SK-N-SH treated with all-trans-retinoic acid at 6 μM for 48 hours (cell line): ENCODE measurements at regions not wholly inside any gene's neighbourhood (a gene's known extent, or its start where the extent isn't known, plus 50 kb on each side); places are given as distances from the start of the nearest gene placed in this dataset.
"Not testable (repeated sequence)": the region's sequence is repeated elsewhere in the genome, so short reads cannot be mapped to it uniquely, and the experiment has no call there.

Experiments
- ATAC-seq: fragments of 200-7000 bp; cut with Tn5 transposase; 3 replicates; pipeline ENCODE4 v1.9.1; 2020; ENCODE audit warnings: mild to moderate bottlenecking, moderate library complexity
- ARNTL ChIP-seq: fragments of 450-650 bp; formaldehyde crosslinking; IDR thresholded peaks from 2 replicates; pipeline ENCODE4 v1.5.0; 2020; ENCODE audit warnings: low read depth, mild to moderate bottlenecking, moderate library complexity, borderline replicate concordance
- BACH2 ChIP-seq: fragments of 250-450 bp; sonication (Bioruptor Pico); IDR thresholded peaks from 2 replicates; pipeline ENCODE4 v1.9.0; 2021; ENCODE audit warnings: mild to moderate bottlenecking, borderline replicate concordance
- CSDC2 ChIP-seq: fragments of 250-450 bp; sonication (Bioruptor Pico); IDR thresholded peaks from 2 replicates; pipeline ENCODE4 v1.5.0; 2020; ENCODE audit warnings: mild to moderate bottlenecking, moderate library complexity
- ESRRG ChIP-seq: fragments of 250-450 bp; sonication (Bioruptor Pico); IDR thresholded peaks from 2 replicates; pipeline ENCODE4 v1.6.1; 2021; ENCODE audit warnings: mild to moderate bottlenecking
- GLIS3 ChIP-seq: fragments of 250-450 bp; sonication (Bioruptor Pico); IDR thresholded peaks from 2 replicates; pipeline ENCODE4 v1.5.0; 2020; ENCODE audit warnings: mild to moderate bottlenecking, moderate library complexity
- ISL1 ChIP-seq: fragments of 250-450 bp; sonication (Bioruptor Pico); IDR thresholded peaks from 2 replicates; pipeline ENCODE4 v2.1.2; 2022; ENCODE audit warnings: mild to moderate bottlenecking, moderate library complexity
- OSR1 ChIP-seq: fragments of 250-450 bp; sonication (Bioruptor Pico); IDR thresholded peaks from 2 replicates; pipeline ENCODE4 v1.8.0; 2022; ENCODE audit warnings: moderate library complexity, mild to moderate bottlenecking, inconsistent platforms
- PPARA ChIP-seq: fragments of 250-450 bp; sonication (Bioruptor Pico); IDR thresholded peaks from 2 replicates; pipeline ENCODE4 v1.5.0; 2020; ENCODE audit warnings: mild to moderate bottlenecking, borderline replicate concordance
- RARB ChIP-seq: fragments of 250-450 bp; sonication (Bioruptor Pico); IDR thresholded peaks from 2 replicates; pipeline ENCODE4 v1.8.0; 2021; ENCODE audit warnings: mild to moderate bottlenecking, moderate library complexity
- TCF4 ChIP-seq: fragments of 250-450 bp; sonication (Bioruptor Pico); IDR thresholded peaks from 2 replicates; pipeline ENCODE4 v1.8.0; 2021; ENCODE audit warnings: mild to moderate bottlenecking, moderate library complexity, borderline replicate concordance
- TOX ChIP-seq: fragments of 250-450 bp; sonication (Bioruptor Pico); IDR thresholded peaks from 2 replicates; pipeline ENCODE4 v1.8.0; 2021; ENCODE audit warnings: mild to moderate bottlenecking, moderate library complexity, borderline replicate concordance
- ZC3H10 ChIP-seq: fragments of 250-450 bp; sonication (Bioruptor Pico); IDR thresholded peaks from 2 replicates; pipeline ENCODE4 v1.5.1; 2021; ENCODE audit warnings: mild to moderate bottlenecking, moderate library complexity
- ZFP30 ChIP-seq: fragments of 450-650 bp; formaldehyde crosslinking; IDR thresholded peaks from 2 replicates; pipeline ENCODE4 v1.5.0; 2022; ENCODE audit warnings: mild to moderate bottlenecking, moderate library complexity
- ZNF565 ChIP-seq: fragments of 450-650 bp; formaldehyde crosslinking; conservative IDR thresholded peaks from 2 replicates; pipeline ENCODE4 v1.5.0; 2020; ENCODE audit warnings: low read depth, mild to moderate bottlenecking, moderate library complexity
- ZNF70 ChIP-seq: fragments of 450-650 bp; formaldehyde crosslinking; IDR thresholded peaks from 2 replicates; pipeline ENCODE4 v1.5.0; 2020; ENCODE audit warnings: mild to moderate bottlenecking, moderate library complexity
- ZNF8 ChIP-seq: fragments of 450-650 bp; formaldehyde crosslinking; IDR thresholded peaks from 2 replicates; pipeline ENCODE4 v1.5.0; 2020; ENCODE audit warnings: mild to moderate bottlenecking, moderate library complexity
- TF ChIP-seq, protein P1 (sequence below): fragments of 250-450 bp; sonication (Bioruptor Pico); IDR thresholded peaks from 2 replicates; pipeline ENCODE4 v1.5.1; 2021; ENCODE audit warnings: mild to moderate bottlenecking, moderate library complexity
- TF ChIP-seq, protein P2 (sequence below): fragments of 250-450 bp; sonication (Bioruptor Pico); IDR thresholded peaks from 2 replicates; pipeline ENCODE4 v1.8.0; 2021; ENCODE audit warnings: low read depth, mild to moderate bottlenecking, moderate library complexity, borderline replicate concordance
- TF ChIP-seq, protein P3 (sequence below): fragments of 250-450 bp; sonication (Bioruptor Pico); IDR thresholded peaks from 2 replicates; pipeline ENCODE4 v1.5.0; 2020; ENCODE audit warnings: mild to moderate bottlenecking, moderate library complexity
- TF ChIP-seq, protein P4 (sequence below): fragments of 250-450 bp; sonication (Bioruptor Pico); IDR thresholded peaks from 2 replicates; pipeline ENCODE4 v1.8.0; 2020; ENCODE audit warnings: mild to moderate bottlenecking, moderate library complexity, borderline replicate concordance

DNA sequence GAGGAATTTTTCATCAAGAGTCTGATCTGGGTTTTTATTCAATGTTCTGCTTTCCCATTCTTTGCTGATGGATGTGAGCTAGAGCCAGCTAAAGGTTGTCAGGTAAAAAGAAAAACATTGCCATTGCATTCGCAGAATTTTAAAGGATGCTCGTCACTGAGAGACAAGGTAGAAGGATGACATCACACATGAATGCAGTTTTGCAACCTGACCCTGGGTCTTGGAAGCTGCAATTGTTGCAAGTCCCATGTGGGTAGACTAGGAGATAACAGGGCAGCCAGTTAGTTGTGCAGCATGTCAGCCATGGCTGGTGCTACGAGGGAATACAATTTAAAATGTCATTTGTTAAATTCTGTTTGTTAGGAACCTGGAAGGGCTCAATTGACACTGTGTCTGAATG is 73.9 kb upstream of the MXRA5 start:
- TF ChIP-seq OSR1 (CRISPR knock-in tag) (no peak), ESRRG (CRISPR knock-in tag) (no peak), ZNF70 (CRISPR knock-in tag) (no peak), ZC3H10 (CRISPR knock-in tag) (no peak), CSDC2 (CRISPR knock-in tag) (no peak), RARB (CRISPR knock-in tag) (no peak), ISL1 (no peak), GLIS3 (no peak), ARNTL (CRISPR knock-in tag) (no peak), BACH2 (no peak), ZNF565 (CRISPR knock-in tag) (no peak), TCF4 (no peak), ZFP30 (CRISPR knock-in tag) (no peak), TOX (CRISPR knock-in tag) (no peak), ZNF8 (CRISPR knock-in tag) (no peak), PPARA (CRISPR knock-in tag) (no peak)
- TF ChIP-seq, protein P1, sequence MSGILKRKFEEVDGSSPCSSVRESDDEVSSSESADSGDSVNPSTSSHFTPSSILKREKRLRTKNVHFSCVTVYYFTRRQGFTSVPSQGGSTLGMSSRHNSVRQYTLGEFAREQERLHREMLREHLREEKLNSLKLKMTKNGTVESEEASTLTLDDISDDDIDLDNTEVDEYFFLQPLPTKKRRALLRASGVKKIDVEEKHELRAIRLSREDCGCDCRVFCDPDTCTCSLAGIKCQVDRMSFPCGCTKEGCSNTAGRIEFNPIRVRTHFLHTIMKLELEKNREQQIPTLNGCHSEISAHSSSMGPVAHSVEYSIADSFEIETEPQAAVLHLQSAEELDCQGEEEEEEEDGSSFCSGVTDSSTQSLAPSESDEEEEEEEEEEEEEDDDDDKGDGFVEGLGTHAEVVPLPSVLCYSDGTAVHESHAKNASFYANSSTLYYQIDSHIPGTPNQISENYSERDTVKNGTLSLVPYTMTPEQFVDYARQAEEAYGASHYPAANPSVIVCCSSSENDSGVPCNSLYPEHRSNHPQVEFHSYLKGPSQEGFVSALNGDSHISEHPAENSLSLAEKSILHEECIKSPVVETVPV (CRISPR knock-in tag): no peak
- TF ChIP-seq, protein P2, sequence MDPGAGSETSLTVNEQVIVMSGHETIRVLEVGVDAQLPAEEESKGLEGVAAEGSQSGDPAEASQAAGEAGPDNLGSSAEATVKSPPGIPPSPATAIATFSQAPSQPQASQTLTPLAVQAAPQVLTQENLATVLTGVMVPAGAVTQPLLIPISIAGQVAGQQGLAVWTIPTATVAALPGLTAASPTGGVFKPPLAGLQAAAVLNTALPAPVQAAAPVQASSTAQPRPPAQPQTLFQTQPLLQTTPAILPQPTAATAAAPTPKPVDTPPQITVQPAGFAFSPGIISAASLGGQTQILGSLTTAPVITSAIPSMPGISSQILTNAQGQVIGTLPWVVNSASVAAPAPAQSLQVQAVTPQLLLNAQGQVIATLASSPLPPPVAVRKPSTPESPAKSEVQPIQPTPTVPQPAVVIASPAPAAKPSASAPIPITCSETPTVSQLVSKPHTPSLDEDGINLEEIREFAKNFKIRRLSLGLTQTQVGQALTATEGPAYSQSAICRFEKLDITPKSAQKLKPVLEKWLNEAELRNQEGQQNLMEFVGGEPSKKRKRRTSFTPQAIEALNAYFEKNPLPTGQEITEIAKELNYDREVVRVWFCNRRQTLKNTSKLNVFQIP (CRISPR knock-in tag): no peak
- TF ChIP-seq, all 23 proteins: peak for 0
- no peak for ATAC-seq

DNA sequence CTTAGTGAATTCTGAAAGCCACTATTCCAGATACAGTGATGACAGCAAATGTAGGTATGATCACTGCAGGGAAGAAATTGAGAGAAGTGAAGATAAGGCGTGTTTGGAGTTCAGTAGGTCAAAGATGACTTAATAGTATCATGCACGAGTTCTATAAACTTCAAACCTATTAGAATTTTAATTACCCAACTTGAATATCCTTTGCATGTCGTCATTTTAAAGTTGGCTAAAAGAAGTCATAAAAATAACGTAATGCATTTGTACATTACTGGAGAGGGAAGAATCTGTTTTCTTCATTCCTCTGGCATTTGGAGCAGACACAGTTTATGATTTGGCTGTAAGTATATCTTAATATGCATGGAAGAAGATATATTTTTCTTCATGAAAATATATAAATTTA is 68.6 kb upstream of the MXRA5 start:
- no peak for ATAC-seq
- TF ChIP-seq, protein P3, sequence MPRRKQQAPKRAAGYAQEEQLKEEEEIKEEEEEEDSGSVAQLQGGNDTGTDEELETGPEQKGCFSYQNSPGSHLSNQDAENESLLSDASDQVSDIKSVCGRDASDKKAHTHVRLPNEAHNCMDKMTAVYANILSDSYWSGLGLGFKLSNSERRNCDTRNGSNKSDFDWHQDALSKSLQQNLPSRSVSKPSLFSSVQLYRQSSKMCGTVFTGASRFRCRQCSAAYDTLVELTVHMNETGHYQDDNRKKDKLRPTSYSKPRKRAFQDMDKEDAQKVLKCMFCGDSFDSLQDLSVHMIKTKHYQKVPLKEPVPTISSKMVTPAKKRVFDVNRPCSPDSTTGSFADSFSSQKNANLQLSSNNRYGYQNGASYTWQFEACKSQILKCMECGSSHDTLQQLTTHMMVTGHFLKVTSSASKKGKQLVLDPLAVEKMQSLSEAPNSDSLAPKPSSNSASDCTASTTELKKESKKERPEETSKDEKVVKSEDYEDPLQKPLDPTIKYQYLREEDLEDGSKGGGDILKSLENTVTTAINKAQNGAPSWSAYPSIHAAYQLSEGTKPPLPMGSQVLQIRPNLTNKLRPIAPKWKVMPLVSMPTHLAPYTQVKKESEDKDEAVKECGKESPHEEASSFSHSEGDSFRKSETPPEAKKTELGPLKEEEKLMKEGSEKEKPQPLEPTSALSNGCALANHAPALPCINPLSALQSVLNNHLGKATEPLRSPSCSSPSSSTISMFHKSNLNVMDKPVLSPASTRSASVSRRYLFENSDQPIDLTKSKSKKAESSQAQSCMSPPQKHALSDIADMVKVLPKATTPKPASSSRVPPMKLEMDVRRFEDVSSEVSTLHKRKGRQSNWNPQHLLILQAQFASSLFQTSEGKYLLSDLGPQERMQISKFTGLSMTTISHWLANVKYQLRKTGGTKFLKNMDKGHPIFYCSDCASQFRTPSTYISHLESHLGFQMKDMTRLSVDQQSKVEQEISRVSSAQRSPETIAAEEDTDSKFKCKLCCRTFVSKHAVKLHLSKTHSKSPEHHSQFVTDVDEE: no peak

DNA sequence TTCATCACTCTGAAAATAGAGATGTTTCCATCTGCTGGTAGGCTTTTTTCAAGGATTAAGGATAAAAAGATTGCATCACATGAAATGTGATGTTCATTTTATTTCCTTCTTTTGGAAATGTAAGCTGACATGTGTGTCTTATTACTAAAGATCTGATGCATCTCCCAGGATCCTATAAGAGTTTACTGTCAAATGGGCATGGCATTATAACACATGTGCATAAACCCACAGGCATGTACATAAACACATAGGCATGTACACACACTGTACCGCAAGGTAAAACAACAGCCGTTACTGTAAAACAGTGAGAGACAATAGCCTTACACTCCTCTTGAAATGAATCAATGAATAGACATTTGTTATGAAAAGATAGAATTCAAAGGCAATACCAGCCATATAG is 65.2 kb upstream of the MXRA5 start:
- ATAC-seq: not testable (repeated sequence)

DNA sequence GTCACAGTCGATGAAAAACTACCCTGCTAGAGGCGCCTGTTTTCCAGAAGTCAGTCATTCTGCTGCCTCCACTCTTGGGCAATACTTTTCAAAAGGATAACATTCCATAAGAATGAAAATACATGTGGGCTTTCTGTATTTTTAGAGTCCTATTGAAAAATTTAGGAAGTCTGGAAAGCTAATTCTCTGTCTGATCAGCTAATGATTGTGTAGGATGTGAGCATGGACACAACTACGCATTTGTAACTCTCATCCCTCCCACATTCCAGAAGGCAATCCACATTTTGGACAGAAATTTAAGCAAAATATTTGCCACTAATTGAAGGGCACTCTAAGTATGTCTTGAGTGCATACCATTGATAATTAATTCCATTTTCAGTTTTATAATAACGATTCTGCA is 63.5 kb upstream of the MXRA5 start:
- not testable (repeated sequence) for ATAC-seq

DNA sequence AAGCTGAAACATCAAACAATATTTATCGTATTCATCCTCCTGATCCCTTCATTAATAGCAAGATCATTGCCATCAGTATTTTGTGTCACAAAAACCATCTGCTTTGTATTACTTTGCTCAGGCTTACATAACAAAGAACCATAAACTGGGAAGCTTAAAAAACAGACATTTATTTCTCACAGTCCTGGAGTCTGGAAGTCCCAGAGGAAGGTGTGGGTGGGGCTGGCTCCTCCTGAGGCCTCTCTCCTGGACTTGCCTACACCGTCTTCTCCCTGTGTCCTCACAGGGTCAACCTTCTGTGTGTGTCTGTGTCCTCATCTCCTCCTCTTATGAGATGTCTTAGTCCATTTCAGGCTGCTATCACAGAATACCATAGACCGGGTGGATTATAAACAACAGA is 61.3 kb upstream of the MXRA5 start:
- no peak for ATAC-seq
- TF ChIP-seq BACH2: no peak
- TF ChIP-seq, protein P2 (CRISPR knock-in tag): no peak
- no peak for TF ChIP-seq ZNF70 (CRISPR knock-in tag)
- TF ChIP-seq PPARA (CRISPR knock-in tag): no peak
- no peak for TF ChIP-seq OSR1 (CRISPR knock-in tag)
- TF ChIP-seq, protein P4, sequence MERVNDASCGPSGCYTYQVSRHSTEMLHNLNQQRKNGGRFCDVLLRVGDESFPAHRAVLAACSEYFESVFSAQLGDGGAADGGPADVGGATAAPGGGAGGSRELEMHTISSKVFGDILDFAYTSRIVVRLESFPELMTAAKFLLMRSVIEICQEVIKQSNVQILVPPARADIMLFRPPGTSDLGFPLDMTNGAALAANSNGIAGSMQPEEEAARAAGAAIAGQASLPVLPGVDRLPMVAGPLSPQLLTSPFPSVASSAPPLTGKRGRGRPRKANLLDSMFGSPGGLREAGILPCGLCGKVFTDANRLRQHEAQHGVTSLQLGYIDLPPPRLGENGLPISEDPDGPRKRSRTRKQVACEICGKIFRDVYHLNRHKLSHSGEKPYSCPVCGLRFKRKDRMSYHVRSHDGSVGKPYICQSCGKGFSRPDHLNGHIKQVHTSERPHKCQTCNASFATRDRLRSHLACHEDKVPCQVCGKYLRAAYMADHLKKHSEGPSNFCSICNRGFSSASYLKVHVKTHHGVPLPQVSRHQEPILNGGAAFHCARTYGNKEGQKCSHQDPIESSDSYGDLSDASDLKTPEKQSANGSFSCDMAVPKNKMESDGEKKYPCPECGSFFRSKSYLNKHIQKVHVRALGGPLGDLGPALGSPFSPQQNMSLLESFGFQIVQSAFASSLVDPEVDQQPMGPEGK (CRISPR knock-in tag): no peak
- no peak for TF ChIP-seq ZFP30 (CRISPR knock-in tag)
- no peak for TF ChIP-seq TCF4
- no peak for TF ChIP-seq ZC3H10 (CRISPR knock-in tag)
- no peak for TF ChIP-seq ZNF8 (CRISPR knock-in tag)
- no peak for TF ChIP-seq RARB (CRISPR knock-in tag)
- TF ChIP-seq, protein P3: no peak
- TF ChIP-seq, protein P1 (CRISPR knock-in tag): no peak
- no peak for TF ChIP-seq ISL1
- no peak for TF ChIP-seq CSDC2 (CRISPR knock-in tag)
- no peak for TF ChIP-seq ESRRG (CRISPR knock-in tag)
- TF ChIP-seq TOX (CRISPR knock-in tag): no peak
